ENCODE measurements at regions not wholly inside any gene's neighbourhood (a gene's known extent, or its start where the extent isn't known, plus 50 kb on each side); places are given as distances from the start of the nearest gene placed in this dataset.

- FAIRE-seq (no peak), DNase-seq (ENCODE audit: low read depth in 1 of 2, low spot score in 1 of 2) (no peak), ATAC-seq (no peak)
- H3K27ac ChIP-seq: no peak overlapping the region
- H3K4me3 ChIP-seq: no peak overlapping the region
- no peaks in the 10 kb centered on the region for H3K4me1 ChIP-seq
- CTCF ChIA-PET: no interaction called here
- TF ChIP-seq RARB (CRISPR knock-in tag; IDR thresholded peaks at IDR 0.05) (no peak), NR3C1 (IDR thresholded peaks at IDR 0.05) (no peak), FOSL2 (IDR thresholded peaks at IDR 0.05) (no peak), FOSL2 (CRISPR knock-in tag; IDR thresholded peaks at IDR 0.05) (no peak), HOXA7 (CRISPR knock-in tag; IDR thresholded peaks at IDR 0.05) (no peak), CBX8 (IDR thresholded peaks at IDR 0.05) (no peak), REST (IDR thresholded peaks at IDR 0.05) (no peak)
- TF ChIP-seq, protein P1, sequence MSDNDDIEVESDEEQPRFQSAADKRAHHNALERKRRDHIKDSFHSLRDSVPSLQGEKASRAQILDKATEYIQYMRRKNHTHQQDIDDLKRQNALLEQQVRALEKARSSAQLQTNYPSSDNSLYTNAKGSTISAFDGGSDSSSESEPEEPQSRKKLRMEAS (IDR thresholded peaks at IDR 0.05): no peak
- no peak overlapping the region for H3K4me2 ChIP-seq
- 80% methylated on average over 3 of the region's 3 CpGs for WGBS (ENCODE audit: missing lambda C conversion rate)
- H3K9me3 ChIP-seq: no peaks in the 10 kb centered on the region
- POLR2A ChIA-PET: no interaction called here
Measured at GRCh38 chr13:86882835-86883234, 788.3 kb upstream of the SLITRK5 start.

DNA sequence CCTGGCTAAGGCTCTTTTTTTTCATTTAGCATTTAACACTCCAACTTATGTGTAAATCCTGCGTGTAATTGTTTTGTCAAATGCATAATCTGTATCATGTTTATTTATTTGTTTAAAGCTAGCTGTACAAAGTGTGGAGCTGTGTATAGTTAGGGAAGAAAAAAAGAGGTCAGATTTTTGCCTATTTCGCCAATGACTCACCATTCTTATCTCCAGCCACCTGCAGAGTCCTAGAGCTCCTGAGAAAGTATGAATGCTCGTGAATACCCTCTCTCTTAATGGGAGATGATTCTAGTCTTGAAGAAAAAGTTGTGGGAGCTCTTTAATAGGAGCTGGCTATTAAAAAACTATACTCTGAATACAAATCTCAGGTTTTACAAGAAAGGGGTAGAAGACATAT, 778.8 kb upstream of the SLITRK5 start:
- Histone ChIP-seq H3K4me3 (no peak overlapping the region), H3K27ac (no peak overlapping the region), H3K4me2 (no peak overlapping the region), H3K9me3 (no peaks in the 10 kb centered on the region), H3K4me1 (no peaks in the 10 kb centered on the region)
- ATAC-seq (no peak), DNase-seq (ENCODE audit: low read depth in 1 of 2, low spot score in 1 of 2) (no peak), FAIRE-seq (no peak)
- ChIA-PET POLR2A (no interaction called here), CTCF (interaction anchor here (1.2 kb wide), 1 partner anchor 22 kb away, joined by 3 read pairs; no protein-coding TSS in a partner anchor)
- TF ChIP-seq ESRRA (IDR thresholded peaks at IDR 0.05; ENCODE audit: borderline replicate concordance, low read length) (no peak), GATA3 (IDR thresholded peaks at IDR 0.05; ENCODE audit: borderline replicate concordance) (no peak), BCL3 (IDR thresholded peaks at IDR 0.05) (no peak), NFE2L2 (conservative IDR thresholded peaks at IDR 0.05; ENCODE audit: low read length) (no peak), RARB (CRISPR knock-in tag; IDR thresholded peaks at IDR 0.05) (no peak), POLR2AphosphoS2 (conservative IDR thresholded peaks at IDR 0.05; ENCODE audit: low read length) (no peak), TP53 (CRISPR knock-in tag; IDR thresholded peaks at IDR 0.05) (no peak), SREBF2 (IDR thresholded peaks at IDR 0.05) (no peak), HOXB13 (CRISPR knock-in tag; IDR thresholded peaks at IDR 0.05; ENCODE audit: low read depth) (no peak), POLR2A (IDR thresholded peaks at IDR 0.05; ENCODE audit: low read length) (no peak), HDAC2 (IDR thresholded peaks at IDR 0.05) (no peak), ZSCAN20 (CRISPR knock-in tag; IDR thresholded peaks at IDR 0.05) (no peak), HEYL (CRISPR knock-in tag; IDR thresholded peaks at IDR 0.05) (no peak), CBX8 (IDR thresholded peaks at IDR 0.05) (no peak), MAZ (IDR thresholded peaks at IDR 0.05; ENCODE audit: borderline replicate concordance, low read depth, low read length) (no peak), HOXA7 (CRISPR knock-in tag; IDR thresholded peaks at IDR 0.05) (no peak)
- TF ChIP-seq, protein P2, sequence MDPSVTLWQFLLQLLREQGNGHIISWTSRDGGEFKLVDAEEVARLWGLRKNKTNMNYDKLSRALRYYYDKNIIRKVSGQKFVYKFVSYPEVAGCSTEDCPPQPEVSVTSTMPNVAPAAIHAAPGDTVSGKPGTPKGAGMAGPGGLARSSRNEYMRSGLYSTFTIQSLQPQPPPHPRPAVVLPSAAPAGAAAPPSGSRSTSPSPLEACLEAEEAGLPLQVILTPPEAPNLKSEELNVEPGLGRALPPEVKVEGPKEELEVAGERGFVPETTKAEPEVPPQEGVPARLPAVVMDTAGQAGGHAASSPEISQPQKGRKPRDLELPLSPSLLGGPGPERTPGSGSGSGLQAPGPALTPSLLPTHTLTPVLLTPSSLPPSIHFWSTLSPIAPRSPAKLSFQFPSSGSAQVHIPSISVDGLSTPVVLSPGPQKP (IDR thresholded peaks at IDR 0.05; ENCODE audit: low read depth, low read length): no peak
- 38% methylated on average over 3 of the region's 3 CpGs for WGBS (ENCODE audit: missing lambda C conversion rate)
